KBM-7 (cell line): ENCODE measurements at regions not wholly inside any gene's neighbourhood (a gene's known extent, or its start where the extent isn't known, plus 50 kb on each side); places are given as distances from the start of the nearest gene placed in this dataset.
"Not testable (repeated sequence)": the region's sequence is repeated elsewhere in the genome, so short reads cannot be mapped to it uniquely, and the experiment has no call there.

ENCODE experiments used
- DNase-seq: peaks from one replicate; pipeline ENCODE4 v3.0.0-alpha.2; 2015
- in situ Hi-C: fragments of 300-500 bp; cut with MboI; formaldehyde crosslinking; loops from 2 replicates; pipeline ENCODE4 v1.14.3; 2020; ENCODE audit warnings: low sequenced_read_pairs, low pct_unique_long_range_greater_than_20kb, mixed read lengths

DNA sequence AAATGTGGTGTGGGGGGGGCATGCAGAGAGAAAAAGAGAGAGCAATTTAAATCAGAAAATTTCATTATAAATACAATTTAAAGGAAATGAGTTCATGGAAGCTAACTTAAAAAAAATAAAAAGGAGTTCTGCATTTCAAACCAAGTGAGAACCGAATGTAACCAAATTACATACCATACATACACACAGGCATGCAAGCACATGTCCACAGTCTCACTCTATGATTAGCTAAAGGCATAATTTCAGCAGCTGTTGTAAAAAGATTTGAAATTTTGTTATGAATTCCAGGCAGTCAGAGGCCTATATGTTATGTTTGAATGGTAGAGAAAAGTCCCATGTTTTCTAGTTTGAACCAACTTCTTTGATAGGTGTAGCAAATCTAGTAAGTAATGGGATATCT is 611.6 kb upstream of the ADGRL3 start:
- no peak for DNase-seq
- in situ Hi-C loops = no loop called here

DNA sequence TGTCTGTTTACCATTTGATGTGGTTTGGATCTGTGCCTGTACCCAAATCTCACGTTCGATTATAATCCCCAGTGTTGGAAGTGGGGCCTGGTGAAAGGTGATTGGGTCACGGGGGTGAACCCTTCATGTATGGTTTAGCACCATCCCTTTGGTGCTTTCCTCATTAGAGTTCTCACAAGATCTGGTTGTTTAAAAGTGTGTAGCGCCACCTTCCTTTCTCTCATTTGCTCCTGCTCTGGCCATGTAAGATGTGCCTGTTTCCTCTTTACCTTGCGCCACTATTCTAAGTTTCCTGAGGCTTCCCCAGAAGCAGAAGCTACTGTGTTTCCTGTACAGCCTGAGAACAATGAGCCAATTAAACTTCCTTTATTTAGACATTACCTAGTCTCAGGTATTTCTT is 610.7 kb upstream of the ADGRL3 start:
- in situ Hi-C loops = no loop called here
- DNase-seq = peak; percentile 3

DNA sequence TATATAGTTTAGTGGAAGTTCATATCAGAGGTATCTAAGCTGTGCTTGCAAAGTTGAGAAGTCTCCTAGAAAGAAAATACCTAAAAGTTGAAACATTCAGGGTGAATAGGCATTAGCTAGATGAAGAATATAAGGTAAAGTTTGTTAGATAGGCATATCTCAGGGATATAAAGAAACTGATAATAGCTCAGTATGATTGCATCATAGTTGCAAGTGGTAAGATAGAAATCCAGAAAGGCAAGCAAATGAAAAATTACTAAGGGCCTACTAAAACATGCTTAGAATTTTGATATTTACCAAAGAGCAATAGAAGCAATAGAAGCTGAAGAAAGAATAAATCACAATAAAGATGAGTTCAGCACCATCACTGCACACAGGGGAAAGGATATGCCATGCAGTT is 610.0 kb upstream of the ADGRL3 start:
- in situ Hi-C loops = no loop called here
- DNase-seq = no peak

DNA sequence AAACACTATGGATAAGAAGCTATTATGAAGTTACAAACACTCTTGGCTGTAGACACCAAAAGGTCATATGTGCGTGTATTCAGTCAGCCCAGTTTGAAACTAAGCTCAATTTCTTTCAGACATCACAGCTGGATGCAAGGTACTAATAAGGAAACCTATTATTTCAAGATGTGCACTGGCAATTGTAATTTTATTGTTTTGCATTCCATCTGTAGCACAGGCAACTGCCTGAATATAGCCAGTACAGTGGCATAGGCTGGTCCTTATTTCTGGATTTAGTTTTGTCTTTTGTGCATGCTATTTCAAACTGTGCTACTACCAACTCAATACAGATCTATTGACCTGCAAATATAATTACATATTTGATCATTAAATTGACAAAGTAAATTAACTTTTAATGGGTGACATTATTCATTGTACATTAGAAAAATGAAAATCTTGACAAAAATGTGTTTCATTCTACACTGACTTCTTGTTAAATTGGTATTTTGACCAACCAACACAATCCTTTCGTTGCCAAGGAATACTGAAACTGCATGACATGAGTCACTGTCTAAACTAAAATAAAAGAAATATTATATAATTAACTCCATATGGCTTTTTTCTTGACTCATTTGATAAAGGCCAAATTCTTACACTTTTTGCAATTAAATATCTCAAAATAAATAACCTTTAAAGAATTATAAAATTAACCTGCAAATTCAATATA is 594.3 kb upstream of the ADGRL3 start:
- in situ Hi-C loops = no loop called here
- DNase-seq = no peak

DNA sequence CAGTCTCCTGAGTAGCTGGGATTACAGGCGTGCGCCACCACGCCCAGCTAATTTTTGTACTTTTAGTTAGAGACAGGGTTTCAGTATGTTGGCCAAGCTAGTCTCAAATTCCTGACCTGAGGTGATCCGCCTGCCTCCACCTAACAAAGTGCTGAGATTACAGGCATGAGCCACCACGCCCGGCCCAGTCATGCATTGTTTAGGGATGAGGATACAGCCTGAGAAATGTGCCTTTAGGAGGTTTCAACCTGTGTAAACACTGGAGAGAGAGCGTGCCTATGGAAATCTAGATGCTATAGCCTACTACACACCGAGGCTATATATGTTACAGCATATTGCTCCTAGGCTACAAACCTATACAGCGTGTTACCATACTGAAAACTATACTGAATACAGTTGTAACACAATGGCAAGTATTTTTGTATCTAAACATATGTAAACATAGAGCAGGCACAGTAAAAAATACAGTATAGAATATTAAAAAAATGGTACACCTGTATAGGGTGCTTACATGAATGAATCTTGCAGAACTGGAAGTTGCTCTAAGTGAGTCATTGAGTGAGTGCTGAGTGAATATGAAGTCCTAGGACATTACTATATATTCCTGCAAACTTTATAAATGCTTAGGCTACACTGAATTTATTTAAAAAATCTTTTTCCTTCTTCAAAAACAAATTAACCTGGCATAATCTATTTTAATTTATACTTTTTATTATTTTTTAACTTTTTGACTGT is 588.2 kb upstream of the ADGRL3 start:
- in situ Hi-C loops = no loop called here
- no peak for DNase-seq

DNA sequence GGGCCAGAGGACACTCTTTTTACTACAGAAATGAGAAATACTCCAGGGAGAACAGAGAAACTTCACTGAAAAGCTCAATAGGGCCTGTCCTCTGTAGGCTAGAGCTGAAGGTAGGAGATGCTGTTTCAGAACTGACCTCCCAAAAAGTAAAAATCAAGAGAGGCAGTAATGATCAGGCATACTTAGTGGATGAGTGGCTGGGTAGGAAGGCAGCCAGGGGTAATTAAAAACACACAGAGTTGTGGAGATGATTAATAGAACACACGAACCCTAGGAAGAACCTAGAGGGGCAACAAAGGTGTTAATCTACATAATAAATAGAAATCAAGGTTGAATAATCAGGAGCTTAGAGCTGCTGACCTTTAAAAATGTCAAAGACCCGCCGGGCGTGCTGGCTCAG is 582.4 kb upstream of the ADGRL3 start:
- in situ Hi-C loops = no loop called here
- no peak for DNase-seq

DNA sequence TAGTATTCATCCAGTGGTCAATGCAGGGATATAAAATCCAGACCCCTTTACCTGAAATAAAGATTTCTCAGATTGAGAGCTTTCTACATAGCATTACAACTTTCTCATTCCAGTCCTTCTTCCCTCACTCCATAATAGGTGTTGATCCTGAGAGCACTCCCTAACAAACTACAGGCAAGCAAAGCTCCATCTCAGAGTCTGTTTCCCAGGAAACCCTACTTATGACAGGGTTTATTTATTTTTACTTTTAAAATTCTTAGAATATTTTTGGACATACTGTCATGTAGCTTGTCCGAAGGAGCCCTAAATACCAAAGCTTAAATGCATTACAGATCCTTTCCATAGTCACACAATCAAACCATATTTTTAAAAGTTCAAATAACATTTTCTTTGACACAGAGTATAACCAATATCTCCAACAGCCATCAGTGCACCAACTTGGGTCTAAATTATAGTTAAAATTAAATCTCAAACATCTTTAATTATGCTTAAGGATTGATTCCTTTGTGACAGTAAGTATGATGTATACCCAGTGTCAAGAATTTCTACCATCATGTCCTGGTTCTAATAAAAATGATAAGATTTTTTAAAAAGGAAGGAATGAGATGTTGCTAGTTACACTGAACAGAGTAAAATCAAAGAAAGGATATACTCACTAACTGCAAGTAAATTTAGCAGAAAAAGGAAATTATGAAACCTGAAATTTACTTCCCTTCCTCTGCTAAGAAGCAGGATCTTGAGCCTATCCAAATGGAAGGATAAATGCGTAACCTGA is 580.4 kb upstream of the ADGRL3 start:
- DNase-seq = no peak
- in situ Hi-C loops = no loop called here

DNA sequence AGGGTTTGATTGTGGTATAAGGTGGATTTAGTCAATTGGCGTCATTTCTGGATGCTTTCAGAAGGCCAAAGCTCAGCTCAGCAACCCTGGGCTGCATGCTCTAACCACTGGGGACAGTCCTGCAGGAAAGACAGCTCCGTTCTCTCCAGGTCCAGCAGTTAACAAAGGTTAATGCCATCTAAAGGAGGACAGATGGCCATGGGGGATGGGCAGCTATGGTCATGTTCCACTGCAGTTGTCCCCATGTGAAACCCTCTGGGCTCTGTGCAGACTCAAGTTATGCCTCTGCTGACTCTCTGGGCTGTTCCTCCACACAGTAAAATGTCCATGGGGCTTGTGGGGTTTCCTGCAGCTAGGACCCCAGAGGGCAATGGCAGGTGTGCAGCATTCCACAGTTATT is 562.1 kb upstream of the ADGRL3 start:
- in situ Hi-C loops = no loop called here
- no peak for DNase-seq

DNA sequence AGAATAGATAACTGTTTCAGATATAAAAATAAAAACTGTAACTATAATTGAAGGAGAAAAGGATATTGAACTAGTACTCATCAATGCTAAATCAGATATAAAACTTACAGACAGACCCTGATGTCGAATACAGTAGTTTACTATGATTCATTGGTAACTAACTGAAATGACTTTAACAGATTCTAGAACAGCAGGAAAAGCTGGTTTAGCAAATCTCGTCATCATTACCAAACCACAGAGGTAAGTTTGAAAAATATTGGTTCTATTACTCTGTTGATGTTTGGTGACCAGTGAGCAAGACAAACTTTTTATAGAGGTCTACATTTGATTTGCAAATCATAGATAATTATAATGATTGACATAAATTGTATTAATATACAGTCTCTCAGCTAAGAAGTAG is 551.4 kb upstream of the ADGRL3 start:
- in situ Hi-C loops = no loop called here
- no peak for DNase-seq

DNA sequence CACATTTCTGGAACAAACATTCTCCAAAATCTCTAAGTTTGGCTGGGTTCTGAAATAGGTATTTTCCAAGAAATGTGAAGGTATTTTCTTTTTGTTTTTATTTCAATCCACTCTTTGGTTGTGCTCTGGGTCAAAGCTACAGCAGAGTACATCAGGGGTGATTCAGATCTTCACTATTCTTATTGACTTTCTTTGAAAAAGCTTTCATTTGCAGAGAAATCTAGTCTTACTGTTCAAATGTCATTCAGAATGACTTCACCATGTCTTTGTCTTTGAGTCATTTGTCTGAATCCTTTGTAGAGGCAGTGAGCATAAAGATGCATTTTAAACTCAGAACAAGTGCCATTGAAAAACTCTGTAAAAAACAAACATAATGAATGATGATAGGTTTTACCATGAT is 547.2 kb upstream of the ADGRL3 start:
- no peak for DNase-seq
- in situ Hi-C loops = no loop called here

DNA sequence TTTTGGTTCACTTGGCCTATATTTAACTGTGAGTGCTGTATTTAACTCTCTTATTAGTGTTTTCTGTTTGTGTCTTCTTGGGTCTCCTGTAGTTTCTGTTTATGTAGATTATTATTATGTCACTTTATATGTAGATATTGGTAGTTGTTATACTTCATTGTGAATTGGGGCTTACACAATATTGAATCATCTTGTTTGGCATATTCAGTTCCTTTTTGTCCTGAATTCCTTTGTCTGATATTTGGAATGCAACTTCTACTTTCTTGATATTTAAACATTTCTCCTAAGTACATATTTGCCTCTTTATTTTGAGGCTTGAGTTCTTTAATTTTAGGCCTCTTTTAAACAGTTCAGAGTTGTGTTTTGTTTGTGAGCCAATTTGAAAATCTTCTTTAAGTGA is 544.8 kb upstream of the ADGRL3 start:
- DNase-seq = no peak
- in situ Hi-C loops = no loop called here

DNA sequence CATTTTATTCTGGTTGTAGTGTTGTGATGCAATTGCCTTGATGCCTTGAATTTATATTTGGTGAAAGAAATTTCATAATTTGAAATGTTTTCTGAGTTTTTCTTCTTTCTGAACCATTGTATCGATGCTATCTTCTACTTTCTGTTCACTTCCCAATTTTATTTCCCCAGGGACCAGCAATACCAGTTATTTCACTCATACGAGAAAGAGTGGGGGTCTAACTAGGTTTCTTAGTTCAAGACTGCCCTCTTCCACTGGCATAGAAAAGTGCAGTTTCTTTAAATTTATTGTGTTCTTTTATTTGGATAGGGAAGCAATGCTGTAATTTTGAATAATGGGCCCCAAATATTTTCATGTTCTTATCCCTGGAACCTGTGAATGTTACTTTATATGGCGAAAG is 544.0 kb upstream of the ADGRL3 start:
- no peak for DNase-seq
- in situ Hi-C loops = no loop called here

DNA sequence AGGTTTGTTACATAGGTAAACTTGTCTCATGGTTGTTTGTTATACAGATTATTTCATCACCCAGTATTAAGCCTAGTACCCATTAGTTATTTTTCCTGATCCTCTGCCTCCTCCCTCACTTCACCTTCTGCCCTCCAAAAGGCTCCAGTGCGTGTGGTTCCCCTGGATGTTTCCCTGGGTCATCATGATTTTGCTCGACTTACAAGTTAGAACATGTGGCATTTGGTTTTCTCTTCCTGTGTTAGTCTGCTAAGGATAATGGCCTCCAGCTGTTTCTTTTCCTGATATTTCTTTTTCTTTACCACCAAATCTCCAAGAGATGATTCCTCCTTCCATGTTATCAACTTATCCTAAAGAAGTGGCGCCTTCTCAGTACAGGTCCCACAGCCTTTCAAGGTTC is 543.1 kb upstream of the ADGRL3 start:
- DNase-seq = no peak
- in situ Hi-C loops = no loop called here

DNA sequence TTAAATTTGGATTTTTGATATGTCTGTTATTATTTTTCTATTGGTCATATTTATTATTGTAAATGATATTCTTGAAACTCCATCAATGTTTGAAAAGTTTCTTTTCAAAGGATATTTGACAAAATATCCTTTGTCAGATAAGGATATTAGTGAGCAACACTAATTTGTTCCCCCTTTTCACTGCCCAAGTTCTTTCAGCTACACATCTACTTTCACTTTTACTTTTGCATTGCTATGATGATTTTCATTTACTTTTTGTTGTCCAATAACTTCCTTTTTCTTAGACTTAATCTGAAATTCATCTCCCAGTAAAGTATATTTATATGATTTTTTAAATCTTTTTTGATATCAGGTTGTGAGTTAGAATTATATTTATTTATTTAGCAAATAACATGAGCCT is 542.3 kb upstream of the ADGRL3 start:
- in situ Hi-C loops = no loop called here
- DNase-seq = no peak

DNA sequence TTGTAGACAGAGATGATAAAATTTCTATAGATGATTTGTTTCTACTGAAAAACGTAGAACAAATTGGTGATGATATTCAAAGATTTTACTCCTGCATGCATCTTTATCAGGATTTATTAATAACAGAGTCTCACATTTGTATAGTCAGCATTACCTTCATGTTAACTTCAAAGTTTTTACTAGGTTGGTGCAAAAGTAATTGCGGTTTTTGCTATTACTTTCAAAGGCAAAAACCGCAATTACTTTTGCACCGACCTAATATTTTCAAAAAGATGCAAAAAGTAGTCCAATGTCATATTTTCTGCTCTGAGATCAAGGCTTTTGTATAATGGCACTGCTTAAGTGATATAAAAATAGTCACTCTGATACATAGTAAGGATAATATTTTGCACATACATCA is 536.4 kb upstream of the ADGRL3 start:
- in situ Hi-C loops = no loop called here
- DNase-seq = no peak

DNA sequence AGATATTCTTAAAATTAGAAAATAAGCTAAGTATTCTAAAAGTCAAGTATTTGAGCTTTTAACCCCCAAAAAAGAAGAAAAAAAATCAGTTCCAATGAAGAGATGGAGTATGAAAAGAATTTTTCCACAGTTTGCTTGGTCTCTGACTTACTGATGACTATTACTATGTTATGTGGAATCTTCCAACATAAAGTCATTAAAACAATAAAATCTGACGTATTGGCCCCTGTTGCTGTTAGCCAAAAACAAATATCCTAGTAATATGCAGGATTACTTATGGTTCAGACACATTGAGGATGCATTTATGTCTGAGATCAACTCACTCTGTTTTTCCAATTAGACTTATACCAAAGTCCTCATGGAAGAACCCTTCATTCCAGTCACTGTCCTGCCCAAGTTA is 517.2 kb upstream of the ADGRL3 start:
- DNase-seq = no peak
- in situ Hi-C loops = no loop called here

DNA sequence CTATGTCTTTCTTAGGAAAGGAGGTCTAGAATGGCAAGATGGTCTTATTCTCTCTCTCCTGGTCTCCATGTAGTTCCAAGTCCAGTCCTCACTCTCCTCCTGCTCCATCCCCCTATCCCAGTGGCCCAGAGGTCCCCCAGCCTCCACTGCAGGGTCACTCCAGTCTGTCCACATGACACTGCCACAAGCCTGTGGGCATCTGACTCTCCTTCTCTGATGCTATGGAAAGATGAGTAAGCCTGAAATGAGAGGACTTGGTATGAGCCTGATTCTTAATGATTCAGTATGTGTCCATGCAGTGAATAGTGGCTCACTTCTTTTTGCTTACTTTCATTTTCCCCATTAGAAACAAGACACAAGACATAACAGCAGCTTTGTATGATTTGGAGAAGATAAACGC is 516.8 kb upstream of the ADGRL3 start:
- in situ Hi-C loops = no loop called here
- DNase-seq = no peak

DNA sequence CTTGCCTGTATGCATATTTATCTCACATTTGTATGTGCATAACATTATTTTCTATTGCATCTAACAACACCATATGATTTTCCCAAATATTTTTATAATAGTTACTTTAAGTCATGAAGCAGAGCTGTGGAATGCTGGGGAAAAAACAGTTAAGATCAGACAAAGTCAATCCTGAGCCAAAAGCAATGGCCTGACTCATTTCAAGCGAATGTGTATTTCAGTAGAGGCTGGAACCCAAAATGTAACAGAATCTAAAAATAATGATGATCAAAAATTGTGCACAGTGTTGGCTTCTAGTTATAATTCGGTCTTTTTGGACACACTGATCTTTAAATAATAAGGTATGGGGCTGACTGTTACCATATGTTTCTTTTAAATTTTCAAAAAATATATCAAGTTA is 516.2 kb upstream of the ADGRL3 start:
- no peak for DNase-seq
- in situ Hi-C loops = no loop called here

DNA sequence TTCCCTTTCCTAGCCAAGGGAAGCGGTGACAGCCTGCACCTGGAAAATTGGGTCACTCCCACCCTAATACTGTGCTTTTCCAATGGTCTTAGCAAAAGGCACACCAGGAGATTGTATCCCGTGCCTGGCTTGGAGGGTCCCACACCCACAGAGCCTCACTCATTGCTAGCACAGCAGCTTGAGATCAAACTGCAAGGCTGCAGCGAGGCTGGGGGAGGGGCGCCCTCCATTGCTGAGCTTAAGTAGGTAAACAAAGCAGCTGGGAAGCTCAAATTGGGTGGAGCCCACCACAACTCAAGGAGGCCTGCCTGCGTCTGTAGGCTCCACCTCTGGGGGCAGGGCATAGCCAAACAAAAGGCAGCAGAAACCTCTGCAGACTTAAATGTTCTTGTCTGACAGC is 504.1 kb upstream of the ADGRL3 start:
- in situ Hi-C loops, DNase-seq: not testable (repeated sequence)

DNA sequence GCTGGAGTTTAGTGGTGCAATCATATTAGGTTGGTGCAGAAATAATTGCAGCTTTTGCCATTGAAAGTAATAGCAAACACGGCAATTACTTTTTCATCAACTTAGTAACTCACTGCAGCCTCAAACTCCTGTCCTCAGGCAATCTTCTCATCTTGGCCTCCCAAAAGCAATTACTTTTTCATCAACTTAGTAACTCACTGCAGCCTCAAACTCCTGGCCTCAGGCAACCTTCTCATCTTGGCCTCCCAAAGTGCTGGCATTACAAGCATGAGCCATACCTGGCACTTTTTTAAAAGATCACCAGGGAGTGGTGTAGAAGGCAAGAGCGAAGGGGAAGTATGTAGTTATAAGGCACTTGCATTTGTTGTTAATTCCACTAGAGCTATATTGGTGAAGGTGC is 491.1 kb upstream of the ADGRL3 start:
- no peak for DNase-seq
- in situ Hi-C loops = no loop called here
